DMS53 treated with DMSO at 0.1 percent for 48 hours (cell line): ENCODE measurements at regions not wholly inside any gene's neighbourhood (a gene's known extent, or its start where the extent isn't known, plus 50 kb on each side); places are given as distances from the start of the nearest gene placed in this dataset.

Source experiments
- DNase-seq: peaks from one replicate; lab custom pipeline; 2025; ENCODE audit not compliant: unreplicated experiment; lab: John Stamatoyannopoulos, UW

DNA sequence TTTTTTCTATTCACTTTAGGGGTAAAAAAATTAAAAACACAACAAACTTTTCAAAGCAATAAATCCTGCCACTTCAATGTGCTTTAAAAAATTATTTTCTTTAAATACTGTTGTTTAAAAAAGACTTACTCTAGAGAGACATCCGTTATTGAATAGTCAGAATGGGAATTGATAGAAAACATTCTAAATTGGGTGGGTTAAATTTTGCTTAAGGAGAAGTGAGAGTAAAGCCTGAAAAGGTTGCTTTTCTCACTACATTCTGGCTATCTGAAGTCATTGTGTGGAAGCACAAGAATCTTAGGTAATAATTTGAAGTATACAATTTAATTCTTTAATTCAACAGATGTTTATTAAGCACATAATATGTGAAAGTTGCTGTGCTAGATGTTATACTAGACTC, 509.3 kb downstream of the NR2F1-AS1 start:
- no peak for DNase-seq

DNA sequence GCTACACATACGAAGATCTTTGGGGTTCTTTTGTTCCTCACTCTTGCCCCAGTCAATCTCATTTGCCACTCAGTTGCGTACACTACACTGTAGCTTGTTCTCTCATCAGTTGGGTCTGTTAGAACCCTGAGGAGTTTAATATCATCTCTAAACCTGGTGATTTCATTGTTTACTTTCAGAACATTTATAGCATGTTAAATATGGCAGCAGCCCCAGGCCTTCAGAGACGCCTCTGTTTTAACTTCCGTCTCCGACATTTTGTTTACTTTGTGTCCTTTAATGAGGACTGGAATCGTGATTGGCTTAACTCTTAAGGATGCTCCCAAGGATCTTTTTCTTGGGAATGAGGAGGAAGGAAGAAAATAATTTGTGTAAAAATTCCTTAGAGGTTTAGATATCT, 510.1 kb downstream of the NR2F1-AS1 start:
- peak; percentile 6 for DNase-seq

DNA sequence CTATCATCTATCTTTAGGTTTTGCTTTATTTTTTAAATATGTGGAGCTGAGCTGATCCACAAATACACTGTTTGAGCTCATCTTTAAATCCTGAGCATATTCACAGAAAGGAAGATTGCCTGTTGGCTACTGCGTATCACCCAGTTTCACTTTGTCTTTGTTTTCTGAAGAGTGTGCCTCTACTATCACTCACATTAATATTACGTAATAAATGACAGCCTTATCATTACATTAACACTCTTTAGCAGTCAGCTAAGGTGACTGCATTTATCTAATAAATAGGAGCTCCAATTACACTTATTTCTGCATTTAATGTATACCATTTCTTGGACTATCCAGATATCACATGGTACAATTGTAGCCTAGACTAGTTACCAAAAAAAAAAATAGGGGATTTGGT, 511.7 kb downstream of the NR2F1-AS1 start:
- no peak for DNase-seq

DNA sequence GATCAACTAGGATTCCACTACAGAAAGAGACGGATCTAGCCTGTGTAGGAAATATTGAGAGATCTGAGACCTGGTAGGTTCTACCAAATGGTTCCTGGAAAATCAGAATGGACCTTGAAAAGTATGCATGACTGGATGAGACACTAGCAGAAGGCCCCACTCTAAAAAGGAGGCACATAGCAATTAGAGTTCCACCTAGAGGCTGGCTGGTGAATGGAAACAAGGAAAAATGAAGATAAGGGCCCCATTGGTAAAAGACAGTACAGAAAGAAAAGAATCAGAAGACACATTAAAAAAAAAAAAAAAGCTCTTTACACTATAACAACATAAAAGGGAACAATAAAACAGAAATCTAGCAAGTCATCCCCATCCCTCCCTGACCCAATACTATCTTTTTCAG, 518.5 kb downstream of the NR2F1-AS1 start:
- peak; percentile 28 for DNase-seq

DNA sequence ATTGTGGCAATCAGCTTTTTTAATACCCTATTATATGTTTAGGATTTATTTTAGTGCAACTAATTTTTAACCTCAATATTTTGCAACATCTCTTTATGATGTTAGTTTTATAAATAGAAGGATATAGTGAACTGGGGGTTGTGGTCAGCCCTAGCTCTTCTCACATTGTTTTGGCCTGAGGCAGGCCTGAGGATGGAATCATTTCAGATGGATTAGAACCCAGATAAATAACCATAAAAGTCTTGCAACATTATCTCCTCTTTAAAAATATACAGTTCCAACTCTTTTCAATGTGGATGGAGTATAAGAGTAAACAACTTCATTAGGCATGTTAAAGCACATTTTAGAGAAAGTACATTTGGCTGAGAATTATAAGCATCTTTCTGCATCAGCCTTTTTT, 522.7 kb downstream of the NR2F1-AS1 start:
- DNase-seq, result no peak

DNA sequence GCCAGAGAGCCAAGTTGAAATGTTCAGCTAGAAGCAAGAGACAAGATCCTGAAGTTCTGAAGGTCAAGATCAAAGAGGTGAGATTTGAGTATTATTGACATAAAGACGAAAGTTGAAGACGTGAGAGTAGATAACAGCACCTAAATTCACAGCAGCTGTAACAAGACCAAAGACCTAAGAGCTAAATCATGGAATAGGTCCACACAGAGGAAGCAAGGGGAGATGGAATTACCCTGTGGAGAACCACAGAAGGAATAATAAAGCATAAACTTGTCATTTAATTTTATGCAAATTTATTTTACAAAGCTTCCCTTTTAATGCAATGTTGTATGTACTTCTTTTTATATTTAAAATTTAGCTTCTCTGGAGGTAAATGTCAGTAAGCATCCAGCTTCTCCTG, 523.7 kb downstream of the NR2F1-AS1 start:
- DNase-seq, result no peak

DNA sequence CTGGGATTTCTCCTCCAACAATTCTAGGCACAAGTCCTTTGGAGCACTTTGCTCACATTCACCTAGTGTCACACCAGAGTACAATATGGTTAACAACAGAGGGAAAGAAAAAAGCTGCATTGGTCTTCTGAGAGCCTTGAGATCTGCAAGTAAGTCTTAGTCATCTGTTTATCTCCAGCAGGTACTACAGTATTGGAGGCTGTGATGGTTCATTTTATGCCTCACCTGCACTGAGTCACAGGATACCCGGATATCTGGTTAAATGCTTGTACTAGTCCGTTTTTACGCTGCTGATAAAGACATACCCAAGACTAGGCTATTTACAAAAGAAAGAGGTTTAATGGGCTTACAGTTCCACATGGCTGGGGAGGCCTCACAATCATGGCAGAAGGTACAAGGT, 525.0 kb downstream of the NR2F1-AS1 start:
- no peak for DNase-seq

DNA sequence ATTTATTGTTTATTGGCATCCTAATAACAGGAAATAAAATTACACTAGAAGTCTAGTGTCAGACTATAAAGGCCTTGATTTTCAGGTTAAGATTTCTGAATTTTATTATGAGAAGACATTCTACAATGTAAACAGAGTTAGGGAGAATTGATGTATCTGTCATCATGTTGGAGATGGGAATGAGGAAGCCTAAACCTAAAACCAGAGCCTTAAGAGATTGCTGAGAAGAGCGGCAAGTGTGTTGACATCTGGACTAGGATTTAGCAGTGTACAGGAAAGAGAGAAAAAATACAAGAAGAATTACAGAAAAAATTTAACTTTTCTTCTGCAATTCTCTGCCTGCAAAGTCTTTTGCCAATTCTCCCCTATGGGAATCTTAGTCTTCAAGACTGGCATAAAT, 525.5 kb downstream of the NR2F1-AS1 start:
- no peak for DNase-seq

DNA sequence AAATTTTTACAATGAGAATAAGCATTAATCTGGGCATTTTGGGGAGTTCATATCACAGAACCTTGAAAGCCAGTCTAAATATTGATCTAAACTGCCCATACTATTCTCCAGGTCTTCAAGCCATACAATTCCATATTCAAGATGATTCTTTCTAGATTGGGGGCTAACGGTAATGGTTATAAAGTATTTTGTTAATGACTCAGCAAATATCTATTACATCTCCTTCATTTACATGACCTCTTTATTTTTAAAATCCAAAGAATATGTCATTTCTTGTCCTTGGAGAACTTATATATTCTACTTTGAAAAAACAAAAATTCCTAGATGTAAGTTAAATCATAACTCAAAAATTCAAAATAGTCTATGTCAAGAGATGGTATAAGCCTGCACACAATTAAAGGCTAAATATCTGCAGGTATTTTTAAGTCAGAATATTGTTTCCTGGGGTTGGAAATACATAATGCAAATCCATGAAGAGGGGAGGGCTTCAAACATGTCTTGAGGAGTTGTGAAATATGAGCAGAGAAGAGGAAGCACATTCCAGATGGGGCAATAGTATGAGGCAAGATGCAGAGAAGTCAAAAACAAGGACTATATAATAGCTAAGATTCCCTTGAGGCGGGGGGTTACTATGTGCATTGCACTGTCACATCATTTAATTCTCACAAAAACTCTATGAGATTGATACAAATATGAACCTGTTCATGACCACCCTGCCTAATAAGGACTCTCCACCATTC, 526.4 kb downstream of the NR2F1-AS1 start:
- DNase-seq, result no peak

DNA sequence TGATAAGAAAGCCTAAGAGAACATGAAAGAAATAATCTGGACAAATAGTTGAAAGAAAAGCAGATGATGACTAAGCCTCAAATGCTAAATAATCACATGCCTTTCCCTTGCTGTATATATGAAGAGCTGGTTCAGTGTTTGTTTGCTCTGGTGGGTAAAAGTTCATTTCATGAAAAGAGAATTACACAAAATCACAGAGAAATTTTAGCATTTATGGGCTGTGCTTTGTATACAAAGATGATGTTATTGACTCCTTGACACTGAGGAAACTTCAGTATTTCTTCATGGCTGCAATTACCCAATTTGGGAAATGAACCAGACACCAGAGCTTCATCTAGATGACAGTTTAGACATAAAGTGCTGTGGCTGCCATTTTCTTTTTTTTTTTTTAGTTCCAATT, 527.2 kb downstream of the NR2F1-AS1 start:
- DNase-seq, result no peak

DNA sequence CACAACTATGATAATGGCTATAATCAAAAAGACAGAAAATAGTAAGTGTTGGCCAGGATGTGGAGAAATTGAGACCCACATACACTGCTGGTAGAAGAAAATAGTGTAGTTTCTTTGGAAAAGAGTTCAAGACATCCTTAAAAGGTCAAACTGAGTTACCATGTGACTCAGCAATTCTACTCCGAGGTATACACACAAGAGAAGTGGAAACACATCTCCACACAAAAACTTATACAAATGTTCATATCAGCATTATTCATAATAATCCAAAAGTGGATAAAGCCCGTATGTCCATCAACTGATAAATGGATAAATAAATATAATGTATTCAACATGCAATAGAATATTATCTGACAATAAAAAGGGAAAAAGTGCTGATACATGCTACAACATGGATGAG, 532.2 kb downstream of the NR2F1-AS1 start:
- no peak for DNase-seq

DNA sequence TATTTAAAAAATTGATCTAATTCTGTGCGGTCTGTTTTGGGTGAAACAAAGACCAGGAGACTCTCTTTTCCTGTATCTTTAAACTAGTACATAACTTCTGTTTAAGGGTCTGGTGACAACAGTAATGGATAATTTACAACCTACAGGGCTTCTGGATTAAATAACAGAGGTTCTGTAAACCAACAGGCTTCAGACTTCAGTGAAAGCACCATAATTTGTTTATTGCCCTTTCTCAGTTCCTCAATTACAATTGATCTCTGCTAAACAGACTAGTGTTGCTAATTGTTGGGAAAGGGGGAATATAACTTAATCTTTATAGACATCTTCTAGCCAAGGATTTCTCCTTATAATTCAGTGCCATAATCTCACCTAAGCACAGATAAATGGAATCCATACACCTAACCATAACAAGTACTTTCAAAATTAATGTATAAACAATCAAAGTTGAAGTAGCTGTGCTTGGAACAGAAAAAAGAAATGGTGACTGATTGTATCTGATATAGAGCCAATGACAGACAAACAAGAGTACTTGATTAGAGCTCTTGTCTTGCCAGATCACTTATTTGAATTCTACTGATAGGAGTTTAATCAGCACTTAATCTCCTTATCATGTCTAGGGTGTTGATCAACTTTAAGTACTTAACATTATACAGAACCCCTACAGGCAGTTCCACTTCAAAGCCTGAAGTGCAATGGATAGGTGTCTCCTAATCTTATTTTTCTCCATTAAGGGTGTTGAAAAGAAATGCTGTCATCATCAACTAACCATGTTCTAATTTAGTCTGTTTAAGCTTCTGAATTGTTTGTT, 536.0 kb downstream of the NR2F1-AS1 start:
- no peak for DNase-seq

DNA sequence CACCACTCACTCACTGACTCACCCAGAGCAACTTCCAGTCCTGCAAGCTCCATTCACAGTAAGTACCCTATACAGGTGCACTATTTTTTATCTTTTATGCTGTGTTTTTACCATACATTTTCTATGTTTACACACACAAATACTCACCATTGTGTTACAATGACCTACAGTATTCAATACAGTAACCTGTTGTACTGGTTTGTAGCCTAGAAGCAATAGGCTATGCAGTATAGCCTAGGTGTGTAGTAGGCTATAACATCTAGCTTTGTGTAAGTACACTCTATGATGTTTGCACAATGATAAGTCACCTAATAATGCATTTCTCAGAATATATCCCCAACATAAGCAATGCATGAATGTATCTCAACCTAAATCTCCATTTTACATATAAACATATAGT, 541.1 kb downstream of the NR2F1-AS1 start:
- peak; percentile 99 for DNase-seq

DNA sequence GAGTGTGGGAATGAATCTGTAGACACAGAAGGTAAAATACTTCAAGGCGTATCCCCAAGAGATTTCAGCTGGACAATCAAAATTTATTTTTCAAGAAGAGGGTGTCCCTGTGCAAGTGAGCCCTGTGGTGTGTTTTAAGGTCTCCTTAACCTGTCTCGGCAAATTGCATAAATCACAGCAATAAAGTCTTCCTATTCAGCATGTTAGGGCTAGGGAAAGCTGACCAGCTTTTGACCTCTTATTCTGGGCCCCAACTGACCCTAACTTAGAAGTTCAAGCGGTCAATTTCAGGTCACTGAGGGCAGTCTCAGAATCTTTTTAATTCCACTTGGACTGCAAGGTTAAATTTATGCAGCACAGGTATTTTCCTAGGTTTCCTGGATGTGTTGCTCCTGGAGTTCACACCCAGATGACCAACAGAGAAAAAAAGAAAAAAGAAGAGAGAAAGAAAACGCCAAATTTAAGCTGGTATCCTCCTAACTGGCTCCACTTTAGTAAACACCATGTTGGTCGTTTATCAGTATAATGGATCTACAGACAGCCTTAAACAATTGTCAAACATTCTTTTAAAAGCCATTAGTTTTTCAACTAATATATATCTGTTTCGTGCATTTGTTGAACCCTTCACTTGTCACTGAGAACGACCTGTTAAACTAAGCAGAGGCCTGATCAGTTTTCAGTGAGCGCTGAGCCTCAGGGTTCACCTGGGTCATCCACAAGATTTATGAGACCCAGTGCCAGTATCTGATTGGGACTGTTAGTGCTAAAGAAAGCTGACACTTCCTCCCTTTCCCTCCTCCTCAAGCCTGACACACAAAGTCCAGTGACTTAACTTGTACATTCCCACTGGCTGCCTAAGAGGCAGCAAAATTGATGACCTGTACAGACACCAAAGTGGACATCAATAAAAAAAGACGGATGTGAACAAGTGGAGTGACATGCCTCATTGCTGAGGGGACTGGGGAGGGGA, 546.1 kb downstream of the NR2F1-AS1 start:
- DNase-seq, result no peak

DNA sequence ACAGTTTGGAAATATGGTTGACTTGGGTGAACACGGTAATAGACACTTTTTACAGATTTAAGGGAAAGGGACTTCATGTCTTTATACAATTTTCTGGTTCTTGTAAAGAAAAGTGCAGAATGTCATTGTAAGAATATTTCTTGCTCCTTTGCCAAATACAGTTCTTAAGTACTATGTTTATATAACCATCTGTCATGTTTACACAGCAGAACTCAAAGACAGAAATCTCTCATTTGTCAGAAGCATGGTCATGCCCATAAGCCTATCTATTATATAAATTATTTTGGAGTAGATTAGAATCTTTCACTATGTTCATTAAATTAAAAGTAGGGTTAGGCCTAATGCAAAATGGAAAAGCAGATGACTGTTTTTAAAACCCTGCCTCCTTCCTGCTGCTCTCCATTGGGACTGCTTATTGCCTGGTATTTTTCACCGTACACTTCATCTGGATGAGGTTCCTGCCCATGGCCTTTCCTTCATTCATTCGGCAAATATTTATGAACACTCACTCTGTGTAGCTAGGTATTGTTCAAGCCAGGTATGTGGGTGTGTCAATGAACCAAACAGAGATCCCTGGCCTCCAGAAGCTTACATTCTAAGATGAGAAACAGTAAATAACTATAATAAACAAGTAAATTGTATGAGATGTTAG, 558.1 kb downstream of the NR2F1-AS1 start:
- no peak for DNase-seq

DNA sequence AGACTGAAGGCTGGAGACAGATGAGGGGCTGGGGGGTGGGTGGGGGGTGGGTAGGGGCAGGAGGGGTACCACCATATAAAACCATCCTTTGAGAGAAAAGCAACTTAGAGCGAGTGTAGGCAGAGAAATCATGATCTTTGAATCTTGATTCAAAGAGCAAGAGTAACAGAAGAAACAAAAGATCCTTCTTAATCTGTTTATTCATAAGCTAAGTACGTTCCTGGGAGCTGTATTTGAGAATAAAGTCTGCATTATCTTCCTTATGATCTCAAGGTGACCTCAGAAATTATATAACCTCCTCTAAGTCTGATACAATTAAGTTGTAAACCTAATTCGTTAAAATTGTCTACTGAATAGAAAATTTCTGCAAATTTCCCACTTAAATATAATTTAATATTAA, 558.8 kb downstream of the NR2F1-AS1 start:
- no peak for DNase-seq

DNA sequence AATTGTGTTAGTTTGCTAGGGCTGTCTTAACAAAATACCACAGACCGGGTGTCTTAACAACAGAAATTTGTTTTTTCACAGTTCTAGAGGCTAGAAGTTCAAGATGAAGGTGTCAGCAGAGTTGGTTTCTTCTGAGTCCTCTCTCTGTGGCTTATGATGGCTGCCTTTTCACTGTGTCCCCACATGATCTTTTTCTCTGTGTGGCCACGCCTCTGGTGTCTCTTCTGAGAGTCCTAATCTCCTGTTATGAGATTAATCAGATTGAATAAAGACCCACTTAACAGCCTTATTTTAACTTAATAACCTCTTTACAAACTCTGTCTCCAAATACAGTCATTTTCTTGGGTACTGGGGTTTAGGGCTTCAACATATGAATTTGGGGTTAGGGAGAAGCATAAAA, 561.1 kb downstream of the NR2F1-AS1 start:
- no peak for DNase-seq

DNA sequence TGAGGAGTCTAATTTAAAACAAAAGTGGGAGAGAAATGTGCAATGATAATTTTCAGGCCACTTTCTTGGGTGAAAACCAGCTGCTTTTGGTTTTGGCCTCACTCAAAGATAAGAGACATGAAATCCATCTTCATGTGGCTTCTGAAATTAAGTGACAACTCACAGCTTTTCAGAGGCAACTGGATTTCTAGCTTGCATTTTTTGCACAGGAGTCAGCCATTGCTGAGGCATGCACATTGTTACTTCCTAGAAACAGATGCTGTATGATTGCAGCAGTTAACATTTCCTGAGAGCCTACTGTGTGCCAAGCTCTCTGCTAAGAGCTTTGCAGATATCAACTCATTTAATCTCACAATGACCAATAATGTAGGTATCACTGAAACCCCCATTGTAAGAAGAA, 562.6 kb downstream of the NR2F1-AS1 start:
- DNase-seq, result no peak

DNA sequence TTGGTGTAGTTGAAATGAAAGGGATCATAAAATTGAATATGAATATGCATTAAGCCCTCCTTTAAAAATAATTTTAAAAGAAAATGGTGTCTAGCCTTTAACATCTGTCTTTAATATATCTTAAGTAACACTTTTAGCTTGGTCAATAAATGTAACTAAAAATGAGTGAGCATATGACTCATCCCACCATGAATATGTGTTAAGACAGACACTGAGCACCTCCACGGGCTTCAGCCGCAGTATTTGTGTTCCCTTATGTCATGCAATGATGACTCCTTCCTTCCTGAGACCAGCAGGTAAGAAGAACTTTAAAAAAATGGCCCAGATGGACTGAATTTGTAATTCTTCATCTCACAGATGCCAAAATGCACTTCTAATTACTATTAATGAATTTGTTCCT, 563.2 kb downstream of the NR2F1-AS1 start:
- peak; percentile 11 for DNase-seq

DNA sequence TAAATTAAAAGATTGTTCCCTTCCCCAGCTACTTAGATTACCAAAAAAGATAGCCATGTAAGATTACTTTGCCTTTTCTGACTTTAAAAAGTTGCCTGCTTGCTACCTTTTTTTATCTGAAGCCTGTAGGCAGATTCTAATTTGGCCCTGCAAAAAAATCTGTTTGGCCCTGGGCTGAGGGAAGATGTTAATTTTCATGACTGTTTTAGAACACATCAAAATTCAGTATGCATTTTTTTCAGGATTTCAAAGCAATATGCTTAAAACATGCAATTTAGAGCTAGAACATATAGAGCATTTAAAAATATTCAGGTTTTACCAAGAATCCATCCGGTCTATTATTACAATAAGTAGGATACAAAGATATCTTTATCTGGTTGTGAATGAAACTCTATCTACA, 563.6 kb downstream of the NR2F1-AS1 start:
- DNase-seq, result no peak

DNA sequence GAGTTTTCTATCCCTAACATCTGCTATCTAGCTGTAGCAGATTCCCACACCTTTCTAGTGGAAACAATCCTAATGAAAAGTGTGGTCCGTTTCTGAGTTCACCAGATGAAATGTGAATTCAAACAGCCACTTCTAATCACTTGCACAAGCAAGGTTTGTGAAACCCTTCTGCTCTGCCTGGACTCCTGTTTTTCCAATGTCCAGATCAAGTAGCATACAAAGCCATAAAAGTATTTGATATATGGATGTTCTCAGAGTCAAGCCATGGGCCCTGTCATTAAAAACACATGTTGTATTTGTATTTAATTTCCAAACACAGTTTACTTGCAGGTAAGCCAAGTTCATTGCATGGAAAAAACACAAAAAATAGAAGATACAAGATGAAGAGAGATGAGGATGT, 570.4 kb downstream of the NR2F1-AS1 start:
- no peak for DNase-seq
